HEK293T (cell line): ENCODE measurements at regions not wholly inside any gene's neighbourhood (a gene's known extent, or its start where the extent isn't known, plus 50 kb on each side); places are given as distances from the start of the nearest gene placed in this dataset.

ENCODE experiments used
- CTBP1 ChIP-seq: fragments of 450-650 bp; IDR thresholded peaks from 2 replicates; pipeline ENCODE4 v1.6.1; 2016; ENCODE audit warnings: borderline replicate concordance
- FOXK2 ChIP-seq: fragments of 450-650 bp; IDR thresholded peaks from 2 replicates; pipeline ENCODE4 v1.6.1; 2016; ENCODE audit warnings: mild to moderate bottlenecking
- LEF1 ChIP-seq: fragments of 450-650 bp; IDR thresholded peaks from 2 replicates; pipeline ENCODE4 v1.6.1; 2017; ENCODE audit warnings: mild to moderate bottlenecking, borderline replicate concordance

- TF ChIP-seq FOXK2 (no peak), LEF1 (no peak), CTBP1 (no peak)
Measured at GRCh38 chr3:116591236-116591635, 118.3 kb upstream of the TUSC7 start.
